SK-N-SH (cell line): ENCODE measurements at regions not wholly inside any gene's neighbourhood (a gene's known extent, or its start where the extent isn't known, plus 50 kb on each side); places are given as distances from the start of the nearest gene placed in this dataset.

Experiments used
- MXI1 ChIP-seq: IDR thresholded peaks from 2 replicates; pipeline ENCODE4 v1.6.1; 2012; ENCODE audit warnings: mild to moderate bottlenecking, low read depth, low read length, improper control_type of control experiment
- RFX5 ChIP-seq: IDR thresholded peaks from 2 replicates; pipeline ENCODE4 v1.6.1; 2012; ENCODE audit warnings: mild to moderate bottlenecking, improper control_type of control experiment, low read length
- TF ChIP-seq, protein P1 (sequence below): fragments of 200-600 bp; sonication (generic); IDR thresholded peaks from 2 replicates; pipeline ENCODE4 v1.6.1; 2017; ENCODE audit warnings: antibody characterized with exemption, mild to moderate bottlenecking, moderate library complexity
- TF ChIP-seq, protein P2 (sequence below): IDR thresholded peaks from 2 replicates; pipeline ENCODE4 v1.4.0; 2012; ENCODE audit warnings: low read depth
- TF ChIP-seq, protein P3 (sequence below): IDR thresholded peaks from 2 replicates; pipeline ENCODE4 v1.6.1; 2012; ENCODE audit warnings: mild to moderate bottlenecking, low read depth, low read length, moderate library complexity

DNA sequence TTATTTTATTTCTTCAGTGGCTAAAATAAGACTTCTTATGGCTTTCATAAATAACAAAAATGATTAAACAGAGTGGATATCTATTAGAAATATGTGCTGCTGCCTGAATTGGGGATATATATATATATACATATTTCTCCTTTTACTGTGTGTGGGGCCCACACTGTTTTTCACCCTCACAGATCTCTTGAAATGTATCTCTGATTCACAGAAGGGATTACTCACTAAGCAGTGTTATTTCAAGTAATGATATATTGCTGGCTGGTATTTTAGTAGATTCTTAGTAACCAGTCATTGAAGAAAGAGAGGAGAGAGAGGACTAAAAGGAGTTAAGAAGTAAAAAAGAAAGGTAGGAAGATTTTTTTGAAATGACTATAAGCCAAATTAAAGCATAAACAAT is 308.6 kb upstream of the NRP1 start:
- TF ChIP-seq MXI1: no peak
- TF ChIP-seq, protein P1, sequence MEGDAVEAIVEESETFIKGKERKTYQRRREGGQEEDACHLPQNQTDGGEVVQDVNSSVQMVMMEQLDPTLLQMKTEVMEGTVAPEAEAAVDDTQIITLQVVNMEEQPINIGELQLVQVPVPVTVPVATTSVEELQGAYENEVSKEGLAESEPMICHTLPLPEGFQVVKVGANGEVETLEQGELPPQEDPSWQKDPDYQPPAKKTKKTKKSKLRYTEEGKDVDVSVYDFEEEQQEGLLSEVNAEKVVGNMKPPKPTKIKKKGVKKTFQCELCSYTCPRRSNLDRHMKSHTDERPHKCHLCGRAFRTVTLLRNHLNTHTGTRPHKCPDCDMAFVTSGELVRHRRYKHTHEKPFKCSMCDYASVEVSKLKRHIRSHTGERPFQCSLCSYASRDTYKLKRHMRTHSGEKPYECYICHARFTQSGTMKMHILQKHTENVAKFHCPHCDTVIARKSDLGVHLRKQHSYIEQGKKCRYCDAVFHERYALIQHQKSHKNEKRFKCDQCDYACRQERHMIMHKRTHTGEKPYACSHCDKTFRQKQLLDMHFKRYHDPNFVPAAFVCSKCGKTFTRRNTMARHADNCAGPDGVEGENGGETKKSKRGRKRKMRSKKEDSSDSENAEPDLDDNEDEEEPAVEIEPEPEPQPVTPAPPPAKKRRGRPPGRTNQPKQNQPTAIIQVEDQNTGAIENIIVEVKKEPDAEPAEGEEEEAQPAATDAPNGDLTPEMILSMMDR: no peak
- TF ChIP-seq RFX5: no peak
- TF ChIP-seq, protein P2, sequence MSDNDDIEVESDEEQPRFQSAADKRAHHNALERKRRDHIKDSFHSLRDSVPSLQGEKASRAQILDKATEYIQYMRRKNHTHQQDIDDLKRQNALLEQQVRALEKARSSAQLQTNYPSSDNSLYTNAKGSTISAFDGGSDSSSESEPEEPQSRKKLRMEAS: no peak
- TF ChIP-seq, protein P3, sequence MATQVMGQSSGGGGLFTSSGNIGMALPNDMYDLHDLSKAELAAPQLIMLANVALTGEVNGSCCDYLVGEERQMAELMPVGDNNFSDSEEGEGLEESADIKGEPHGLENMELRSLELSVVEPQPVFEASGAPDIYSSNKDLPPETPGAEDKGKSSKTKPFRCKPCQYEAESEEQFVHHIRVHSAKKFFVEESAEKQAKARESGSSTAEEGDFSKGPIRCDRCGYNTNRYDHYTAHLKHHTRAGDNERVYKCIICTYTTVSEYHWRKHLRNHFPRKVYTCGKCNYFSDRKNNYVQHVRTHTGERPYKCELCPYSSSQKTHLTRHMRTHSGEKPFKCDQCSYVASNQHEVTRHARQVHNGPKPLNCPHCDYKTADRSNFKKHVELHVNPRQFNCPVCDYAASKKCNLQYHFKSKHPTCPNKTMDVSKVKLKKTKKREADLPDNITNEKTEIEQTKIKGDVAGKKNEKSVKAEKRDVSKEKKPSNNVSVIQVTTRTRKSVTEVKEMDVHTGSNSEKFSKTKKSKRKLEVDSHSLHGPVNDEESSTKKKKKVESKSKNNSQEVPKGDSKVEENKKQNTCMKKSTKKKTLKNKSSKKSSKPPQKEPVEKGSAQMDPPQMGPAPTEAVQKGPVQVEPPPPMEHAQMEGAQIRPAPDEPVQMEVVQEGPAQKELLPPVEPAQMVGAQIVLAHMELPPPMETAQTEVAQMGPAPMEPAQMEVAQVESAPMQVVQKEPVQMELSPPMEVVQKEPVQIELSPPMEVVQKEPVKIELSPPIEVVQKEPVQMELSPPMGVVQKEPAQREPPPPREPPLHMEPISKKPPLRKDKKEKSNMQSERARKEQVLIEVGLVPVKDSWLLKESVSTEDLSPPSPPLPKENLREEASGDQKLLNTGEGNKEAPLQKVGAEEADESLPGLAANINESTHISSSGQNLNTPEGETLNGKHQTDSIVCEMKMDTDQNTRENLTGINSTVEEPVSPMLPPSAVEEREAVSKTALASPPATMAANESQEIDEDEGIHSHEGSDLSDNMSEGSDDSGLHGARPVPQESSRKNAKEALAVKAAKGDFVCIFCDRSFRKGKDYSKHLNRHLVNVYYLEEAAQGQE: no peak
